GM12892 (cell line): ENCODE measurements at regions not wholly inside any gene's neighbourhood (a gene's known extent, or its start where the extent isn't known, plus 50 kb on each side); places are given as distances from the start of the nearest gene placed in this dataset.
"Not testable (repeated sequence)": the region's sequence is repeated elsewhere in the genome, so short reads cannot be mapped to it uniquely, and the experiment has no call there.

Experiments
- DNase-seq: peaks from one replicate; pipeline ENCODE4 v3.0.0; 2011; ENCODE audit not compliant: insufficient read length
- FAIRE-seq: peaks from 2 replicates; lab custom pipeline; 2011; peaks lifted over from hg19 to GRCh38; lab: Jason Lieb, UNC
- POLR2A ChIP-seq: IDR thresholded peaks from 2 replicates; pipeline ENCODE4 v1.6.1; 2011; ENCODE audit warnings: low read depth, low read length, control low read depth
- POLR2AphosphoS5 ChIP-seq: IDR thresholded peaks from 2 replicates; pipeline ENCODE4 v1.6.1; 2011; ENCODE audit warnings: low read depth, low read length, control low read depth
- TAF1 ChIP-seq: IDR thresholded peaks from 2 replicates; pipeline ENCODE4 v1.6.1; 2011; ENCODE audit warnings: low read depth, mild to moderate bottlenecking, control low read depth, low read length, borderline replicate concordance

- TF ChIP-seq TAF1, result no peak
- DNase-seq (no peak), FAIRE-seq (no peak)
Measured at GRCh38 chr12:59404109-59404650, 191.6 kb upstream of the SLC16A7 start.

GRCh38 chr12:59403259-59403932, 192.4 kb upstream of the SLC16A7 start:
- FAIRE-seq (peak; percentile 69), DNase-seq (no peak)

DNA sequence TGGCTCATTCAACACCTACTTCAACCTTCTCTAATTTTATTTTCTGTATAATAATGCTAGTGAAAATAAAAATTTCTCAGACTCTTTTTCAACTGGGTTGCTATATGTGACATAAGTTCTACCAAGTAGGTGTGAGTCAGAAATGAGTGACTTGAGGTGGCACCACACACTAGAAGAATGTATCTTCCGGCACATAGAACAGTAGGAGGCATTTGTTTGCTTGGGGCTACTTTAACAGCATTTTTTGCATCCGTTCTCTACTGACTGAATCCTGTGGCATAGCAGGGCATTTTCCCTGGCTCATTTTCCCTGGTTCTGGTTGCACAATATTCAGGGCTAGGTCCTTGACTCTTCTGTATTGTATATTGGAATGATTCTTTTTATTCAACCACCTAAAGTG, 194.0 kb upstream of the SLC16A7 start:
- FAIRE-seq, result no peak
- DNase-seq, result no peak
- no peak for TF ChIP-seq POLR2A
- TF ChIP-seq POLR2AphosphoS5, result no peak
- TF ChIP-seq TAF1, result no peak

More at GRCh38 chr12:59403259-59403932, 192.4 kb upstream of the SLC16A7 start:
- no peak for TF ChIP-seq POLR2AphosphoS5
- TF ChIP-seq POLR2A, result no peak
- no peak for TF ChIP-seq TAF1

DNA sequence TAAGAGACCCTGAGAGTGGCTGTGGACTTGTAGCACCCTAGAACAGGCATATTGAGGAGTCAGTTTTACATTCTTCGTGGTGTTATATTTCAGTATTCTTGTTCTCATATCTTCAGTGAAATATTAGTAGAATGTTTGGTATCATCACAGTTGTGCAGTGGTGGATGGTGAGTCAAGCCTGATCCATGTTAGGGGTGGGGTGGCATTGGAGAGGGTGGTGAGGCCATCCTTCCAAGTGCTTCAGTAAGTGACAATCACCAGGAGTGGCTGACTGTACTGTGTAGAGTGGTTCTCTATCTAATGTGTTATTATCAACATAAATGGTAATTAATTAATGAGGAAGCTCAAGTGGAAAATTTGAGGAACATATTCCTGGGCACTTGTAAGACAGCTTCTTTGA, 197.7 kb upstream of the SLC16A7 start:
- no peak for FAIRE-seq
- DNase-seq, result no peak
- TF ChIP-seq TAF1 (no peak), POLR2A (no peak), POLR2AphosphoS5 (no peak)

- DNase-seq (no peak), FAIRE-seq (no peak)
- TF ChIP-seq POLR2AphosphoS5 (no peak), POLR2A (no peak), TAF1 (no peak)
Measured at GRCh38 chr12:59396919-59397318, 198.9 kb upstream of the SLC16A7 start.

- DNase-seq (no peak), FAIRE-seq (no peak)
- TF ChIP-seq POLR2A (no peak), POLR2AphosphoS5 (no peak), TAF1 (no peak)
Measured at GRCh38 chr12:59396519-59396918, 199.3 kb upstream of the SLC16A7 start.

GRCh38 chr12:59395310-59395709, 200.5 kb upstream of the SLC16A7 start:
- DNase-seq, FAIRE-seq: not testable (repeated sequence)

DNA sequence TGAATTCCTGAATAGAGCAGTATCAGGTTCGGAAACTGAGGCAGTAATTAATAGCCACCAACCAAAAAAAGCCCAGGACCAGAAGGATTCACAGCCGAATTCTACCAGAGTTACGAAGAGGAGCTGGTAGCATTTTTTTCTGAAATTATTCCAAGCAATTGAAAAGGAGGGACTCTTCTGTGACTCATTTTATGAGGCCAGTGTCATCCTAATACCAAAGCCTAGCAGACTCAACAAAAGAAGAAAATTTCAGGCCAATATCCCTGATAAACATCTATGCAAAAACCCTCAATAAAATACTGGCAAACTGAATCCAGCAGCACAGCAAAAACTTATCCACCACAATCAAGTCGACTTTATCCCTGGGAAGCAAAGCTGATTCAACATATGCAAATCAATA, 202.3 kb upstream of the SLC16A7 start:
- DNase-seq (no peak), FAIRE-seq (no peak)
- TF ChIP-seq POLR2A, result no peak

GRCh38 chr12:59389968-59390576, 205.8 kb upstream of the SLC16A7 start:
- DNase-seq (no peak), FAIRE-seq (no peak)
- TF ChIP-seq POLR2AphosphoS5 (no peak), POLR2A (no peak), TAF1 (no peak)

DNA sequence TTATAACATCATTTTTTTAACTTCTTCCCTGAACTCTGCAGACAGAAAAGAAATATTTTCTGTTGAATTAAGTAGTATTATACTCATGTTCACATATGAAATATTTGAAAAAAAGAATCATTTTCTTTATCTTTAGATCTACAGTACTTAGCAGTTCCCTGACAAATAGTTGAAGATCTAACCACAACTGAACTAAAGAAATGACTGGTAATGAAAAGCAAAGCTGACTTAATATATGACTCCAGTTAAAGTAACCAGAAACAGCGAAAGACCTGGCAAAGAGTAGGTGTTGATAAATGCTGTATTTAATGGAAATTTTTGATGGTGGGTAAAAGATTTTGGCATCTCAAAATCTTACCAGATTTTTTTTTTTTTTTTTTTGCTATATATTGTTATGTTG, 207.1 kb upstream of the SLC16A7 start:
- TF ChIP-seq POLR2AphosphoS5 (no peak), POLR2A (no peak)
- DNase-seq (no peak), FAIRE-seq (no peak)

DNA sequence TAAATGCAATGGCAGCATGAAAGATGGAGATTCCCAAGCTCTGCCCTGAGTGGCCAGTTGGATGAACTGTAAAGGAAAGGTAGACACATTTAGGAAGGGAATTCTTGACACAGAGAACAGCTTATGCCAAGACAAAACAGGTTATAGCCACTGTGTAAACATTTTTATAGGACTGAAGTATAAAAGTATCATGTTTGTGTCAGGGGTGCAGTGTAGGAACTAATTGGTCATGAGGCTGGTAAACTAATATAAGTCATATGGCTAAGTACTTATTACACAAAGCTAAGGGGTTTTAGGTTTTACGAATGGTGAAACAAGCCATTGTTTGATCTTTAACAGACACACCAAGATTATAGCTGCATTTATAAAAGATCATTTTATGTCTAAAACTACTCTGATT, 207.7 kb upstream of the SLC16A7 start:
- FAIRE-seq, result no peak
- no peak for DNase-seq
- TF ChIP-seq TAF1 (no peak), POLR2AphosphoS5 (no peak), POLR2A (no peak)

- no peak for DNase-seq
- no peak for TF ChIP-seq POLR2A
- no peak for TF ChIP-seq TAF1
- no peak for TF ChIP-seq POLR2AphosphoS5
- no peak for FAIRE-seq
Measured at GRCh38 chr12:59386236-59386635, 209.6 kb upstream of the SLC16A7 start.
